ENCODE measurements at regions not wholly inside any gene's neighbourhood (a gene's known extent, or its start where the extent isn't known, plus 50 kb on each side); places are given as distances from the start of the nearest gene placed in this dataset.

DNA sequence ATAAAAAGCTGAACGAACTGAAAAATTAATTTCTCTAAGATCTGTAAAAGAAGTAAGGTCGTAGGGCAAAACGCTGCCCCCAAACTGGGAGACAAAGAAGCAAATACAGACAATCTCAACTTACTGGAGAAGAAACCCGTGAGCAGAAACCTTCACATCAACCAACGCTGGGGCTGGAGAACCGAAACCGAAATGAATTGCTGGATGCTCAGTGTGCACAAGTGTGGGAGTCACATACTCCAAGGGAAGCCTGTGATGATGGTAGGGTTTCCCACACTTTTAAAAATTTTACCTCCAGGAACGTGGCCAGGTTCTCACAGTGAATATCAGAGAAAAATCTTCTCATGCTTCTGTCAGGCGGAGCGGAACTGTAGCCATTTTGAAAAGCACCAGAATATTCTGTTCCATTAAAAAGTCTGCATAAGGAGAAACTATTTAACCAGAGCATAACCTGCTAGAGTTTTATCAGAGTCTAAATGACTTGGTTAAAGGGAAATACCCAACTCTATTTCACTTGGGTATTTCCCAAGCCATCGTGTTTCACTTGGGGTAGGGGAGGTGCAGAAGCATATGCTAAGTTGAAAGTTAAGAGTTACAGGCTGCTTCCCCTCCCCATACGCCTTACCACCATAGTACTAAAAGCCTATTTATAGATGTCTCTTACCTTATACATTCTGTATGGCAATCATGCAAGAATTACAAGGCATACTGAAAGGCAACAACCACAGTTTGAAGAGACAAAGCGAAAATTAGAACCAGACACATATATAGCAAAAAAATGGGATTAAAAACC, 110.5 kb upstream of the SLITRK1 start:
- no peak for TF ChIP-seq POLR2AphosphoS5 (IDR thresholded peaks at IDR 0.05)
- TF ChIP-seq POLR2A (IDR thresholded peaks at IDR 0.05), result no peak
- no peak for TF ChIP-seq EP300 (IDR thresholded peaks at IDR 0.05)

All from stomach (tissue), 4 donors.